ENCODE measurements at regions not wholly inside any gene's neighbourhood (a gene's known extent, or its start where the extent isn't known, plus 50 kb on each side); places are given as distances from the start of the nearest gene placed in this dataset.

GRCh38 chr1:55958498-55958897 is 620.9 kb downstream of the PLPP3 start:
- in situ Hi-C loops (cut with HindIII; ENCODE audit: low sequenced_read_pairs), result no loop called here

GRCh38 chr1:55957276-55957675 is 622.1 kb downstream of the PLPP3 start:
- in situ Hi-C loops (cut with HindIII; ENCODE audit: low sequenced_read_pairs), result no loop called here

- in situ Hi-C loops (cut with HindIII; ENCODE audit: low sequenced_read_pairs), result no loop called here
These were observed 624.2 kb downstream of the PLPP3 start for GRCh38 chr1:55955016-55955621.

GRCh38 chr1:55951291-55951690 is 628.1 kb downstream of the PLPP3 start:
- in situ Hi-C loops (cut with HindIII; ENCODE audit: low sequenced_read_pairs), result no loop called here

- in situ Hi-C loops (cut with HindIII; ENCODE audit: low sequenced_read_pairs), result no loop called here
These were observed 631.9 kb downstream of the PLPP3 start for GRCh38 chr1:55947446-55947845.

GRCh38 chr1:55943721-55944435 is 635.5 kb downstream of the PLPP3 start:
- in situ Hi-C loops (cut with HindIII; ENCODE audit: low sequenced_read_pairs), result no loop called here

- in situ Hi-C loops (cut with HindIII; ENCODE audit: low sequenced_read_pairs), result no loop called here
These were observed 636.4 kb downstream of the PLPP3 start for GRCh38 chr1:55943012-55943411.

- in situ Hi-C loops (cut with HindIII; ENCODE audit: low sequenced_read_pairs), result no loop called here
These were observed 639.5 kb downstream of the PLPP3 start for GRCh38 chr1:55939866-55940265.

GRCh38 chr1:55938861-55939260 is 640.5 kb downstream of the PLPP3 start:
- in situ Hi-C loops (cut with HindIII; ENCODE audit: low sequenced_read_pairs), result no loop called here

GRCh38 chr1:55938376-55938850 is 641.0 kb downstream of the PLPP3 start:
- in situ Hi-C loops (cut with HindIII; ENCODE audit: low sequenced_read_pairs), result no loop called here

- in situ Hi-C loops (cut with HindIII; ENCODE audit: low sequenced_read_pairs), result no loop called here
These were observed 641.5 kb downstream of the PLPP3 start for GRCh38 chr1:55937840-55938375.

- in situ Hi-C loops (cut with HindIII; ENCODE audit: low sequenced_read_pairs), result no loop called here
These were observed 644.1 kb downstream of the PLPP3 start for GRCh38 chr1:55935236-55935635.

- in situ Hi-C loops (cut with HindIII; ENCODE audit: low sequenced_read_pairs), result no loop called here
These were observed 647.0 kb downstream of the PLPP3 start for GRCh38 chr1:55932402-55932801.

- in situ Hi-C loops (cut with HindIII; ENCODE audit: low sequenced_read_pairs), result no loop called here
These were observed 648.1 kb downstream of the PLPP3 start for GRCh38 chr1:55931081-55931940.

GRCh38 chr1:55929652-55930051 is 649.7 kb downstream of the PLPP3 start:
- in situ Hi-C loops (cut with HindIII; ENCODE audit: low sequenced_read_pairs), result no loop called here

- in situ Hi-C loops (cut with HindIII; ENCODE audit: low sequenced_read_pairs), result no loop called here
These were observed 650.8 kb downstream of the PLPP3 start for GRCh38 chr1:55928576-55928975.

GRCh38 chr1:55927702-55928290 is 651.6 kb downstream of the PLPP3 start:
- in situ Hi-C loops (cut with HindIII; ENCODE audit: low sequenced_read_pairs), result no loop called here

- in situ Hi-C loops (cut with HindIII; ENCODE audit: low sequenced_read_pairs), result no loop called here
These were observed 652.4 kb downstream of the PLPP3 start for GRCh38 chr1:55926906-55927471.

GRCh38 chr1:55916907-55917306 is 662.5 kb downstream of the PLPP3 start:
- in situ Hi-C loops (cut with HindIII; ENCODE audit: low sequenced_read_pairs), result no loop called here

GRCh38 chr1:55916481-55916880 is 662.9 kb downstream of the PLPP3 start:
- in situ Hi-C loops (cut with HindIII; ENCODE audit: low sequenced_read_pairs), result no loop called here

GRCh38 chr1:55913565-55913964 is 665.8 kb downstream of the PLPP3 start:
- in situ Hi-C loops (cut with HindIII; ENCODE audit: low sequenced_read_pairs), result no loop called here

Measured in endothelial cell of hepatic sinusoid (primary cell).